B cell (primary cell): ENCODE measurements at regions not wholly inside any gene's neighbourhood (a gene's known extent, or its start where the extent isn't known, plus 50 kb on each side); places are given as distances from the start of the nearest gene placed in this dataset.

ENCODE experiments used
- ATAC-seq: fragments of 200-7000 bp; cut with Tn5 transposase; one replicate; pipeline ENCODE4 v1.10.0; 2021; ENCODE audit warnings: low read depth, mild to moderate bottlenecking, moderate number of reproducible peaks, moderate library complexity
- CTCF ChIA-PET: fragments of 350-600 bp; sonication (Branson Sonifier 250); formaldehyde crosslinking; loops from one replicate; lab custom pipeline; 2021; ENCODE audit warnings: antibody characterized with exemption, inconsistent platforms; lab: Charles Lee
- POLR2A ChIA-PET: fragments of 350-600 bp; sonication (Branson Sonifier 250); formaldehyde crosslinking; loops from one replicate; lab custom pipeline; 2021; ENCODE audit warnings: antibody characterized with exemption; lab: Charles Lee
- DNase-seq: peaks from one replicate; pipeline ENCODE4 v3.0.0; 2013
- H2AFZ ChIP-seq: 2 replicates; pipeline ENCODE4 v1.6.1; 2012; ENCODE audit warnings: mild to moderate bottlenecking, low read depth, low read length; ENCODE audit not compliant: insufficient read depth, poor library complexity, severe bottlenecking
- H3K27ac ChIP-seq, 2 donors: 1 replicate in 1 of 2; 2 replicates in 1 of 2; pipeline ENCODE4 v1.5.1; 2012 to 2013; ENCODE audit warnings: low read length in 2 of 2, mild to moderate bottlenecking in 2 of 2, moderate library complexity in 1 of 2
- H3K27me3 ChIP-seq, 4 experiments: fragments of 200-600 bp in 1 of 4; sonication (generic) in 1 of 4; replicated peaks in 1 of 4; 1 replicate in 2 of 4; 2 replicates in 2 of 4; pipeline versions ENCODE4 v1.6.1 to v1.7.0; 2013 to 2016; ENCODE audit warnings: low read length in 3 of 4, mild to moderate bottlenecking in 2 of 4, mixed read lengths in 1 of 4, moderate library complexity in 1 of 4; ENCODE audit not compliant: insufficient read depth in 4 of 4, control insufficient read depth in 3 of 4; ENCODE audit errors: control extremely low read depth in 1 of 4
- H3K36me3 ChIP-seq, 2 experiments: replicated peaks in 1 of 2; 1 replicate in 1 of 2; 2 replicates in 1 of 2; pipeline versions ENCODE4 v1.6.1 to v1.7.1; 2013; ENCODE audit warnings: low read length in 1 of 2; ENCODE audit not compliant: insufficient read depth in 2 of 2, control insufficient read depth in 1 of 2; ENCODE audit errors: control extremely low read depth in 1 of 2, extremely low read depth in 1 of 2
- H3K4me1 ChIP-seq, 2 donors: fragments of 200-600 bp in 1 of 2; sonication (generic) in 1 of 2; 1 replicate in 1 of 2; 2 replicates in 1 of 2; pipeline versions ENCODE4 v1.5.1 to v1.6.1; 2013 to 2017; ENCODE audit warnings: low read length in 2 of 2; ENCODE audit not compliant: control insufficient read depth in 2 of 2, insufficient read depth in 2 of 2
- H3K4me2 ChIP-seq: replicated peaks from 2 replicates; pipeline ENCODE3; 2012; ENCODE audit warnings: mild to moderate bottlenecking, low read depth, low read length; ENCODE audit not compliant: poor library complexity, severe bottlenecking
- H3K4me3 ChIP-seq, 5 experiments: fragments of 200-600 bp in 1 of 5; sonication (generic) in 1 of 5; 1 replicate in 3 of 5; 2 replicates in 2 of 5; pipeline versions ENCODE4 v1.5.1 to v1.7.0; 2011 to 2016; ENCODE audit warnings: low read length in 4 of 5, mild to moderate bottlenecking in 4 of 5, low read depth in 2 of 5, control low read depth in 1 of 5, moderate library complexity in 1 of 5; ENCODE audit not compliant: insufficient read depth in 1 of 5; ENCODE audit errors: control extremely low read depth in 1 of 5, extremely low read depth in 1 of 5
- H3K79me2 ChIP-seq: fragments of 200-600 bp; sonication (generic); one replicate; pipeline ENCODE4 v1.6.0; 2016; ENCODE audit warnings: low read length; ENCODE audit not compliant: control insufficient read depth, insufficient read depth
- H3K9ac ChIP-seq: fragments of 200-600 bp; sonication (generic); 2 replicates; pipeline ENCODE4 v1.6.1; 2017; ENCODE audit warnings: mild to moderate bottlenecking, low read length, moderate library complexity
- H3K9me3 ChIP-seq, 3 donors: one replicate each; pipeline versions ENCODE4 v1.6.1 to v1.7.1; 2013; ENCODE audit warnings: low read length in 2 of 3; ENCODE audit not compliant: control insufficient read depth in 2 of 3, insufficient read depth in 1 of 3; ENCODE audit errors: control extremely low read depth in 1 of 3
- H4K20me1 ChIP-seq: 2 replicates; pipeline ENCODE4 v1.6.0; 2012; ENCODE audit warnings: mild to moderate bottlenecking, low read length; ENCODE audit not compliant: insufficient read depth, control insufficient read depth, poor library complexity, severe bottlenecking
- H3K27ac Mint-ChIP-seq: one replicate; pipeline ENCODE4 v1.8.0; 2021; ENCODE audit warnings: mixed read lengths
- H3K27me3 Mint-ChIP-seq: one replicate; pipeline ENCODE4 v1.8.0; 2021; ENCODE audit warnings: mixed read lengths
- H3K4me1 Mint-ChIP-seq: one replicate; pipeline ENCODE4 v1.8.0; 2021; ENCODE audit warnings: mixed read lengths
- H3K4me3 Mint-ChIP-seq: one replicate; pipeline ENCODE4 v1.8.0; 2021; ENCODE audit warnings: mixed read lengths
- H3K9me3 Mint-ChIP-seq: one replicate; pipeline ENCODE4 v1.8.0; 2022; ENCODE audit warnings: mixed read lengths; ENCODE audit not compliant: insufficient read depth
- CTCF ChIP-seq: fragments of 200-600 bp; IDR thresholded peaks from one replicate; pipeline ENCODE4 v1.8.0; 2022; ENCODE audit warnings: antibody characterized with exemption, mild to moderate bottlenecking
- EZH2 ChIP-seq: IDR thresholded peaks from 2 replicates; pipeline ENCODE4 v1.6.1; 2012; ENCODE audit warnings: borderline replicate concordance, low read depth, mild to moderate bottlenecking, moderate library complexity, low read length; ENCODE audit not compliant: insufficient read depth, poor library complexity, severe bottlenecking
- WGBS: methylation state at CpG from one replicate; pipeline ENCODE4 v1.1.5; 2013; ENCODE audit warnings: missing lambda C conversion rate; ENCODE audit not compliant: insufficient coverage; 5-methylcytosine and 5-hydroxymethylcytosine counted together
- intact Hi-C: fragments of 100-400 bp; cut with micrococcal nuclease; formaldehyde crosslinking; loops from one replicate; pipeline ENCODE4 v1.10.0; 2022

GRCh38 chrX:45872480-45872879, 671.8 kb upstream of the DIPK2B start:
- no peaks in the 10 kb centered on the region for H3K79me2 ChIP-seq
- DNase-seq (no peak), ATAC-seq (no peak)
- intact Hi-C loops = no loop called here
- ChIA-PET CTCF (no interaction called here), POLR2A (no interaction called here)
- H3K27me3 Mint-ChIP-seq = no peaks in the 10 kb centered on the region
- H3K36me3 ChIP-seq = no peaks in the 10 kb centered on the region
- no peaks in the 10 kb centered on the region for H3K4me1 ChIP-seq
- no peak overlapping the region for H3K4me2 ChIP-seq
- H3K9me3 Mint-ChIP-seq = no peaks in the 10 kb centered on the region
- TF ChIP-seq CTCF = no peak
- TF ChIP-seq EZH2 = no peak
- H2AFZ ChIP-seq = no peak overlapping the region
- no peaks in the 10 kb centered on the region for H3K4me1 Mint-ChIP-seq
- H3K27me3 ChIP-seq = no peaks in the 10 kb centered on the region
- WGBS = no CpG with 5 or more reads among the region's 1 CpG
- H3K27ac ChIP-seq = no peak overlapping the region
- H3K4me3 Mint-ChIP-seq = no peak overlapping the region
- H4K20me1 ChIP-seq = no peaks in the 10 kb centered on the region
- H3K9ac ChIP-seq = no peak overlapping the region
- no peak overlapping the region for H3K27ac Mint-ChIP-seq
- H3K9me3 ChIP-seq = no peaks in the 10 kb centered on the region
- no peak overlapping the region for H3K4me3 ChIP-seq

DNA sequence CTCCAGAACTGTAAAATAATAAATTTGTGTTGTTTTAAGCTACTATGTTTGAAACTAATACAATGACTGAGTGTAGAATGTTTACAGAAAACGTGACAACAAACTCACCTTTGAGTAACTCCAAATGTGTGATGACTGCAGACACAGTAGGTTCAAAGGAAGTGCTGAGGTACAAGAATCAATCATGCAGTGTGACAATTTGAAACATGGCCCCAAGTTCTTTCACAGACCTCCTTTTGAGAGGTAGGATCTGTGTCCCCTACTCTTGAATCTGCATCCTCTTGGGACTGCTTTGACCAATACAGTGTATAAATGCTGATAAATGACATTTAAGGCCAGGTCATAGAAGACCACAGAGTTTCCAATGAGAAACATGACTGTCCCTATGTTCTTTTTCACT, 667.7 kb upstream of the DIPK2B start:
- no peaks in the 10 kb centered on the region for H3K9me3 Mint-ChIP-seq
- no peak overlapping the region for H3K9ac ChIP-seq
- POLR2A ChIA-PET = no interaction called here
- intact Hi-C loops = no loop called here
- H3K79me2 ChIP-seq = no peaks in the 10 kb centered on the region
- no peak for TF ChIP-seq EZH2
- no peak for TF ChIP-seq CTCF
- H3K4me2 ChIP-seq = no peak overlapping the region
- ATAC-seq = no peak
- H3K27me3 ChIP-seq = no peaks in the 10 kb centered on the region
- no peaks in the 10 kb centered on the region for H3K36me3 ChIP-seq
- H3K27ac ChIP-seq = no peak overlapping the region
- H3K27ac Mint-ChIP-seq = no peak overlapping the region
- no peaks in the 10 kb centered on the region for H4K20me1 ChIP-seq
- no peaks in the 10 kb centered on the region for H3K9me3 ChIP-seq
- CTCF ChIA-PET = no interaction called here
- no peak overlapping the region for H2AFZ ChIP-seq
- no CpG with 5 or more reads among the region's 1 CpG for WGBS
- H3K4me3 Mint-ChIP-seq = no peak overlapping the region
- no peaks in the 10 kb centered on the region for H3K4me1 ChIP-seq
- DNase-seq = no peak
- no peaks in the 10 kb centered on the region for H3K4me1 Mint-ChIP-seq
- H3K27me3 Mint-ChIP-seq = no peaks in the 10 kb centered on the region
- no peak overlapping the region for H3K4me3 ChIP-seq
